Fibroblast of skin of left biceps (primary cell): ENCODE measurements at regions not wholly inside any gene's neighbourhood (a gene's known extent, or its start where the extent isn't known, plus 50 kb on each side); places are given as distances from the start of the nearest gene placed in this dataset.
A peak's percentile ranks its signal among the peaks of the same experiment; 100 is the strongest.
"Not testable (repeated sequence)": the region's sequence is repeated elsewhere in the genome, so short reads cannot be mapped to it uniquely, and the experiment has no call there.

Source experiments
- DNase-seq, 2 experiments: peaks; one replicate each; pipeline ENCODE4 v3.0.0-alpha.2; 2013; ENCODE audit warnings: low read depth in 2 of 2

GRCh38 chr5:122669709-122670108, 105.2 kb upstream of the SNX2 start:
- not testable (repeated sequence) for DNase-seq

DNA sequence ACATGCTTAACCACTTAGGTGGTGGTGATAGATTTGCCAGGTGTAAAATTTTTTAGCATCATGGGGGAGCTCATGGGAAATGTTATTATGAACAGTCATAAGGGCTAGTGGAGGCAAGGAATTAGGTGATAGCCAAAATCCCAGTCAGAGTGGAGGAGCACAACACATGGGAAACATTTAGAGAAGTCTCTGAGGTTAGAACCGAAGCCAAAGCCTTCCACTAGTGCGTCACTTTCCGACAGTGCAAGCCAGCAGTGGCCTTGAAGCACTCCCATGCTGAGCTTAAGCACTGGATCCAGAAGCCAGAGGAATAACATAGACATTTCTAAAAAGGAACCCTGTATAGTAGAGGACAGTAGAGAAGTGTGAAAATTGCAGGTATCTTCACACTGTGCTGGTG, 101.5 kb upstream of the SNX2 start:
- peak; percentile 94 for DNase-seq

DNA sequence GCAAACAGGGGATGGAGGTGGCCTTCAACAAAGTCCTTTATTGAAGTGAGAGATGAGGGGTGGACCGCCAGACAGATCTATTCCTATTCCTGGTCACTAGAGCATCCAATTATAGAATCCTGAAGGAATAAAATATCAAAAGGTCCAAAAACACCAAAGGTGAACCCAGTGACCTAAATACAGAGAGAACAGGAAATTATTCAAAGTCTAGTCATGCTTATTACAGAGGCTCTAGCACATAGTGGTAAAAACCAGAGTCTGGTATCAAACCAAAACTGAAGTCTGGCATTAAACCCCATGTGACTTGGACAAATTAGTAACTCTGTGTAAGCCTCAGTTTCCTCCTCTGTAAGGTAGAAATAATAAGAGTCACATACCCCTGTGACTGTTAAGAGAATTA, 100.5 kb upstream of the SNX2 start:
- DNase-seq: no peak

- DNase-seq: no peak
Observed at GRCh38 chr5:122680623-122681350, 94.1 kb upstream of the SNX2 start.

- no peak for DNase-seq
Observed at GRCh38 chr5:122683631-122684030, 91.2 kb upstream of the SNX2 start.

DNA sequence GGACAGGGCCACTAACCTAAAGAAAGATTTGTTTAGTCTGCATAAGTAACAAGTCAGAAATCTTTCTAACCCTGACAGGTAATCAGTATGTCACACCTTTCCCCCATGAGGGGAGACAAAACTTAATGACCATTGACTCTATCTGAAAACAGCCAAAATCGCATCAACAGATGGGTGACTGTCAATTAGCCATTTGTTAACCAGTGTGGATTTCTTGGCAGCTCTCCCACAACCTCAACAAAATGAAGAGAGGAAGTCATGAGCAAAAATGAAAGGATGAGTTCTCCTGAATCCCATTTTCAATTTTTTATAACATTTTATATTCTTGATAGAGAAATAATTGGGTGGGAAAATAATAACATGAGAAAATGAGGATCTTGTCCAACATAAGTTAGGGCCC, 84.6 kb upstream of the SNX2 start:
- DNase-seq: no peak

DNA sequence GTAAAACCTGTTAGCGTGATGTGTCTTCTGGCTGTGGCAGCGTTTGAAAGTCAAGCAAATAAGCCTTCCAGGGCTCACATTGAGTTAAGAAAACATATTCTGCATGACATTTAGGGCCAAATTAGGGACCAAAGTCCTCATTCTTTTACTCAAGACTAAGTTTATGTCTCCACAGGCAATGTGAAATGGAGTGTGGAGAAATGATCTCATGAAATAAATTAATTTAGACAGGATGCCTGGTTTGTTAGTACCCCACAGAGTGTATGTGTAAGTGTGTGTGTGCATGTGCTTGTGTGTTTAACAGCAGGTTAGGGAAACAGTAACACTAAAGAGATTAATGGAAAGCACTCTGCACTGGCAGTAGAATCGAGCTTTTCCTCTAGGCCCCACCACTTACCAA, 82.9 kb upstream of the SNX2 start:
- no peak for DNase-seq

GRCh38 chr5:122693963-122694362, 80.9 kb upstream of the SNX2 start:
- no peak for DNase-seq

DNA sequence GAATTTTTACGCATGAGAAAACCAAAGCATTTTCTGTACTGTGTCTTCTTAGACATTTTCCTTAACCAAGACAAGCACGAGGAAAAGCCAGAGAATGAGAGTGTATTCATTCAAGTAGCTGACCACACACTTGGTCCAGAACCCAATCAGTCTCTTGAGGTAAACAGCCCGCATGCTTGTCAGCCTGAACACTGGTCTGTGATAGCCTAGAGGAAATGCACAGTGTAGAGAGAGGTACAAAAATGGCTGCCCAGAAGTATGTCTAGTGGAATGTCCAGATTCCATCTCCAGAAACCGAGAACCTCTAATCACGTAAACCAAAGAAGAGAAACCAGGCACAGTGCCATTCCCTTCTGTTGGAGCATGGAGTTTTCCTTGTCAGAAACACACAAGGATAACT, 80.0 kb upstream of the SNX2 start:
- no peak for DNase-seq

GRCh38 chr5:122696735-122697134, 78.1 kb upstream of the SNX2 start:
- not testable (repeated sequence) for DNase-seq

DNA sequence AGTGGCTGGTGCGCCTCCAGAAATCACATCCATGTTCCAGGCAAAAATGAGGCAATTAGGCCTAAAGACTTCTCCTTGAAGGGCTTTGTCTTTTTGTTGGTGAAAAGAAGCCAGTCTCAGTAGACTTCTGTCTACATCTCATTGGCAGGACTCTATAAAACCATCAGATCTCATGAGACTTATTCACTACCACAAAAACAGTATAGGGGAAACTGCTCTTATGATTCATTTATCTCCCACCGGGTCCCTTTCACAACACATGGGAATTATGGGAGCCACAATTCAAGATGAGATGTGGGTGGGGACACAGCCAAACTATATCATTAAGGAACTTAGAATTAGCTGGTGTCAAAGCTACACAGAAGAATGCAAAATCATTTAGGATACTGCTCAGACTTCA, 77.7 kb upstream of the SNX2 start:
- no peak for DNase-seq

- peak; percentile 38 to 45 for DNase-seq
Observed at GRCh38 chr5:122699201-122699600, 75.7 kb upstream of the SNX2 start.

DNA sequence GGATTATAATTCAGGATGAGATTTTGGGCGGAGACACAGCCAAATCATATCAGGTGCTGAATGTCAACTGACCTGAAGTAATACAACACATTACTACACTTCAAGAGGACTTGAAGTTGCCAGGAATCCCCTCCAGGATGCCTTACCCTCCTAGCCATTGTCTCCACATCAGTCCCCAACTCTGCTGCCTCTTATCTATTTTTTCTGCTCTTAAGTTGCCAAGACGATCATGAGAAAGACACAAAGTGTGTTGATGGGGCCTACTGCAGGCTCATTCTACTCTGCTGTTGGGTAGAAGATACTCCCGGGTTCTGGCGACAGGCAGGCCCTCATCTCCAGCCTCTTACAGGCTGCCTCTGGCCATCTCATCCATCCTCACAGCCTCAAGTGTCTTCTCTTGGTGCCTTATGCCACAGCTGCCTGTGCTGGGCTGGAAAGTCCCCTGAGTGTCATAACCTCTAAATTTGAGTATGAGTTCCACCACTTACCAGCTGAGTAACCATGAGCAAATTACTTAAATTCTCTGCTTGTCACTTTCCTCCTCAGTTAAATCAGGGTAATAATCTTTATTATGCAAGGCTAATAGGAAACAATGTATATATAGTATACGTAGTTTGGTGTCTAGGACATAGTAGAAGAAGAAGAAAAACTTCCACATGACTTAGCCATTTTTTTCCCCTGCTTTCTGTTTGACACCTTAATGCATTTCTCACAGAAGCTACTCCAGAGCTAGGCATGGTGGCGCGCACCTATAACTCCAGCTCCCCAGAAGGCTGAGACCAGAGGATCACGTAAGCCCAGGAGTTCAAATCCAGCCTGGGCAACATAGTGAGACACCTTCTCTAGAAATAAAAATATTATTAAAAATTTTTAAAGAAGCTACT, 73.0 kb upstream of the SNX2 start:
- DNase-seq: no peak

- DNase-seq: no peak
Observed at GRCh38 chr5:122702524-122702875, 72.4 kb upstream of the SNX2 start.

DNA sequence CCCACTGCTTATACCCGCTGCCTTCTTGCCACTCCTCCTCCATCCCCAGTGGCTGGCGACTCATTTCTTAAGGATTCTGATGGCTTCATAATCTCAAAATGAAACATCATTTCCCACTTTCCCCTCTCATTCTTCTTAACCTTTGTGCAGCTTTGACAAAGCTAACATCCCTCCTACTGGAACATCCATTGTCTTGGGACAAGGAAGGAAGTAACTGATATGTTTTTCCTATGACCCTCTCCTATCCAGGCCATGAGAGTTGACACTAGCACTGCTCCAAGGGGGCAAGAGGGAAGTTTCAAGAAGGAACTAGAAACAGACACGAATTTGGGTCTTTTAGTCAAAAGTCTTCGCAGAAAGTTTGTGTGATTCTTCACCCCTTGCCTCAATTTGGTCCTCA, 71.7 kb upstream of the SNX2 start:
- DNase-seq: no peak

GRCh38 chr5:122704247-122705036, 70.4 kb upstream of the SNX2 start:
- peak in 1 of 2 experiments; percentile 37 for DNase-seq

GRCh38 chr5:122705851-122706250, 69.0 kb upstream of the SNX2 start:
- no peak for DNase-seq

GRCh38 chr5:122707796-122708195, 67.1 kb upstream of the SNX2 start:
- DNase-seq: no peak

- DNase-seq: no peak
Observed at GRCh38 chr5:122713041-122713440, 61.8 kb upstream of the SNX2 start.

- peak in 1 of 2 experiments; percentile 13 for DNase-seq
Observed at GRCh38 chr5:122715095-122715494, 59.8 kb upstream of the SNX2 start.

GRCh38 chr5:122718611-122719010, 56.3 kb upstream of the SNX2 start:
- no peak for DNase-seq

DNA sequence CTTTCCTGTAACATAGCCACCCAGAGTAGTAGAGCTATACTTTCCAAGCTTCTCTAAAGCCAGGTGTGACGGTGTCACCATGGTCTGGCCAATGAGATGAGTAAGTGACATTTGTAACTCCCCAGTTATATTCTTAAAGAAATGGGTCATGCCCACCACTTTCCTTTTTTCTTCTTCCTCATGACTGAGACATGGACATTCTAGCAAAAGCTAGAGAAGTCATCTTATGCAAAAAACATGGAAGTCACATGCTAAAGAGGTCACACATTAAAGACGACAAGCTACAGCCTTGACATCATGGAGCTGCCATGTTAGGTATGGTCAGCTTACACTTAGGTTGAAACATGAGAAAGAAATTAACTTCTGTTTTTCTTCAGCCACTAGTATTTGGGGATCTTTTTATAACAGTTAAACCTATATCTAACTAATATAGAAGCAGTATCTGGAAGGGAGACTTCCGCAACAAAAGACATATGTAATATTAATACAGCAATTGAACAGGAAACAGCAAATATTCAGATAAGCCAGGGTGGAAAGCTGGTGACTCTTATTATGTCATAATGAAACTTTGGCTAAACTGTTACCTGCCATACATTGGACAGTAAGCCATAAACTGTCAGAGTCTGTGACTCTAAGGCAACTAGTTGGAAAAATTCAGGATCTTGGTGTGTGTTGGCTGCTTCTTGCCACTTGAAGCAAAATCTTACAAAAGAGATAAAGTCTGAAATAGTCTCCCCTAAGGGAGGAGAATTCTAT, 54.7 kb upstream of the SNX2 start:
- no peak for DNase-seq
